ENCODE measurements at regions not wholly inside any gene's neighbourhood (a gene's known extent, or its start where the extent isn't known, plus 50 kb on each side); places are given as distances from the start of the nearest gene placed in this dataset.
"Not testable (repeated sequence)": the region's sequence is repeated elsewhere in the genome, so short reads cannot be mapped to it uniquely, and the experiment has no call there.

DNA sequence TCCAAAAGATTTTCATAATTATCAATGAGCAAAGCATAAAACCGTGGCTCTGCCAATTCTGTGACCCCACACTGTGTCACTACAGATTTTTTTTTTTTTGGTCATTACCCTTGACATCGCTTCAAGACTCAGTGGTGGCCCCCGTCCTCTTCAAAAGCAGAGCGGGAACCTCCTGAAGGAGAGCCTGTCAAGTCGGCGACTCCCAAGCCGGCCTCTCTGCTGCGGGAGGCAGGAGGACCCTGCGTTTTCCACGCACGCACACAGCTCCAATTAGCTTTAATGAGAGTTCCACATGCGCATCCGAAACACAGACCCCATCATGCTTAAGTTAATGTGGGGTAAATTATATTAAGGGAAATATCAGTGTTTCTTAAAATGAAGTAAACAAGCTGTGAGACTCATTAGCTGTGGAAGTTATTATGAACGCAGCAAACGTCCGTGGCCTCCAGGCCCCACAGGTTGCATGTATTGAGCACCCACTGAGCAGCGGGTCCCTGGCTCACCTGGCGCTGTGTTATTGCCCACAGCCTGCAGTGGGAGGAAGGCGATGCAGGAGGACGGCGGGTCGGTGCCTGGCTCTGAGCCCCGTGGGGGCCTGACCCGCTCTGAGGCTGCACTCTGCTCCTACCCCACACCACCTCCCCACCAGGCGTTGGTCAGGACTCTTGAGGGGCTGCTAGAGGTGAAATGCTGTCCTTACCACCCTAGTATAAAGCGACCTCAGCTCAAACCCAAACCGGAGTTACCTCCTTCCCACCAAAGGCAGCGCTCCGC lies 181.0 kb upstream of the SALL3 start:
- Mint-ChIP-seq H3K36me3 (no peaks in the 10 kb centered on the region), H3K27me3 (no peaks in the 10 kb centered on the region), H3K4me1 (no peaks in the 10 kb centered on the region), H3K9me3 (peaks cover 0 to 4% (median 0%) of the 10 kb centered on the region in 7 donors), H3K27ac (no peak overlapping the region), H3K4me3 (no peak overlapping the region)
- ATAC-seq (ENCODE audit: low read depth in 2 of 2) (no peak), DNase-seq (no peak)
- H3K27ac ChIP-seq (ENCODE audit: insufficient read depth, low read length, poor library complexity, severe bottlenecking): no peak overlapping the region
- no peaks in the 10 kb centered on the region for H3K27me3 ChIP-seq (ENCODE audit: control insufficient read depth, insufficient read depth, low read length)
- H3K4me3 ChIP-seq (ENCODE audit: low read depth, low read length): no peak overlapping the region
- H3K36me3 ChIP-seq (ENCODE audit: control insufficient read depth, insufficient read depth, low read length): no peaks in the 10 kb centered on the region
- no peaks in the 10 kb centered on the region for H3K9me3 ChIP-seq (ENCODE audit: control insufficient read depth in 2 of 2, low read length in 2 of 2)
- H3K4me1 ChIP-seq (ENCODE audit: control insufficient read depth, insufficient read depth, low read length, poor library complexity, severe bottlenecking): no peaks in the 10 kb centered on the region

DNA sequence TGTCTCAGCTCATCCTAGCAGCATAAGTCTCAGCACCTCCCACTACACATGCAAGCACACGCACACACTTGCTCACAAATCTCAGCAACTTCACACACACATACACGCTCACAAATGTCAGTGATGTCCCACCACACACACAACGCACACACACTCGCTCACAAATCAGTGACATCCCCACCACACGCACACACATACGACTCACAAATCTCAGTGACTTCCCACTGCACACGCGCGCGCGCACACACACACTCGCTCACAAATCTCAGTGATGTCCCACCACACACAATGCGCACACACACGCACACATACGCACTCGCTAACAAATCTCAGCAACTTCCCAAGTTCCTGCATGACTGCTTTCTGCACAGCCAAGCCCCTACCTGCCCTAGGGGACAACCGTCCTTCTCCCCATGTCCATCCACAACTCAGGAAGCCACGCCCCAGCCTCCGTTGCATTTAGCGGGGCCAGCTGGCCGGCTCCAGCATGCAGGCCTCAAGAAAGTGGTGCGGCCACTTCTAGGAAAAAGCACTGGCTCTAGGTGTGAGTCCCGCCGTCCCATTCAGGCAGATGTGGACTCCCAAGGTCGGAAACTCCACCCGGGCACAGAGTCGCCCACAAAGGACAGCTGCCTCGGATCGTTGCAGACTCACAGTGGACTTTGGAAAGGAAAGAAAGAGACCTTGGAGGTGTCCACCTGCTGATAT lies 180.1 kb upstream of the SALL3 start:
- Histone ChIP-seq H3K4me3 (ENCODE audit: low read depth, low read length) (no peak overlapping the region), H3K27me3 (ENCODE audit: control insufficient read depth, insufficient read depth, low read length) (no peaks in the 10 kb centered on the region), H3K4me1 (ENCODE audit: control insufficient read depth, insufficient read depth, low read length, poor library complexity, severe bottlenecking) (no peaks in the 10 kb centered on the region), H3K9me3 (ENCODE audit: control insufficient read depth in 2 of 2, low read length in 2 of 2) (no peaks in the 10 kb centered on the region), H3K36me3 (ENCODE audit: control insufficient read depth, insufficient read depth, low read length) (no peaks in the 10 kb centered on the region), H3K27ac (ENCODE audit: insufficient read depth, low read length, poor library complexity, severe bottlenecking) (no peak overlapping the region)
- Mint-ChIP-seq H3K27ac (no peak overlapping the region), H3K4me3 (no peak overlapping the region), H3K4me1 (no peaks in the 10 kb centered on the region), H3K27me3 (no peaks in the 10 kb centered on the region), H3K36me3 (no peaks in the 10 kb centered on the region), H3K9me3 (peaks cover 0 to 4% (median 0%) of the 10 kb centered on the region in 7 donors)
- DNase-seq: no peak
- ATAC-seq (ENCODE audit: low read depth in 2 of 2): no peak

DNA sequence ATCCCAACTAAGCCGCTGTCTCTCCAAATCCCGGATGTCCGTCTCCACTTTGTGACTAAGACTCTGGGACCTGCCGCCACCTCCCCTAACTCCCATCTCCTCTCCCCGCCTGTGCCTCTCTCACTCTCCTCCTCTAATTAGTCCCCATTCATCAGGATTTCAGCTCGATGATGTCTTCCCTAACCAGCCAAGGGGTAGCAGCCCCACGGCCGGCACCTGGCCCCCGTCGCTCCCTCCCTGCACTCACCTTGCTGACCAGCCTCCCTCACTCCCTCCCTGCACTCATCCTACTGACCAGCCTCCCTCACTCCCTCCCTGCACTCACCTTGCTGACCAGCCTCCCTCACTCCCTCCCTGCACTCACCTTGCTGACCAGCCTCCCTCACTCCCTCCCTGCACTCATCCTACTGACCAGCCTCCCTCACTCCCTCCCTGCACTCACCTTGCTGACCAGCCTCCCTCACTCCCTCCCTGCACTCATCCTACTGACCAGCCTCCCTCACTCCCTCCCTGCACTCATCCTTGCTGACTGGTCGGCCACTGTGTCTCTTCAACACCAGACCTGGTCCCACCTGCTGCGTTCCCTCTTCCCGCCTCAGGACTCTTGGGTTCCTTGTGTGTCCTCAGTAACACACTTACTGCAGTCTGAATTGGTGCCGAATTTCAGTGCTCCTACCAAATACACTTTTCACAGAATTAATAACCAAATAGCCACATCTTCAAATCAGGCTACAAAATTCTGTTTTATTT lies 179.3 kb upstream of the SALL3 start:
- not testable (repeated sequence) for H3K4me1 Mint-ChIP-seq; H3K36me3 ChIP-seq (ENCODE audit: control insufficient read depth, insufficient read depth, low read length); H3K9me3 Mint-ChIP-seq; H3K27me3 ChIP-seq (ENCODE audit: control insufficient read depth, insufficient read depth, low read length); H3K27ac ChIP-seq (ENCODE audit: insufficient read depth, low read length, poor library complexity, severe bottlenecking); H3K27me3 Mint-ChIP-seq; H3K4me3 ChIP-seq (ENCODE audit: low read depth, low read length); H3K4me3 Mint-ChIP-seq; H3K27ac Mint-ChIP-seq; H3K4me1 ChIP-seq (ENCODE audit: control insufficient read depth, insufficient read depth, low read length, poor library complexity, severe bottlenecking); DNase-seq; H3K9me3 ChIP-seq (ENCODE audit: control insufficient read depth in 2 of 2, low read length in 2 of 2); ATAC-seq (ENCODE audit: low read depth in 2 of 2); H3K36me3 Mint-ChIP-seq

DNA sequence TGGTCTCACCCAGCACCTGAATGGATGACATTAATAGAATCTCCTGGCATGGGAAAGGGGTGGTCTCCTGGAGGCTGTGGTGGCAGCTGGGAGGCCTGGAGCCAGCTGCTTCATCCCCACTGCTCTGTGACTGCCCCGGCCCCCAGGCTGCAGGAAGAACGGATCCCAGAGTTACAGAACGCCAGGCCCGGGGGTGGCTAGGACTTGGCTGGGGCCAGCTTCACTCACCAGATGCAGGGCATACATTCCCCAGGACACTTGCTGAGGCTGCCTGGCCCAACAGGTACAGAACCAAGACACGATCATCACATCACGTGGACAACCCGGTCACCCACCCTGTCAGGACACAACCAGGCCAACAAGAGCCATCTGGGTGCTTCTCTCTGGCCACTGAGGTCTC lies 178.6 kb upstream of the SALL3 start:
- no peak for ATAC-seq (ENCODE audit: low read depth in 2 of 2)

DNA sequence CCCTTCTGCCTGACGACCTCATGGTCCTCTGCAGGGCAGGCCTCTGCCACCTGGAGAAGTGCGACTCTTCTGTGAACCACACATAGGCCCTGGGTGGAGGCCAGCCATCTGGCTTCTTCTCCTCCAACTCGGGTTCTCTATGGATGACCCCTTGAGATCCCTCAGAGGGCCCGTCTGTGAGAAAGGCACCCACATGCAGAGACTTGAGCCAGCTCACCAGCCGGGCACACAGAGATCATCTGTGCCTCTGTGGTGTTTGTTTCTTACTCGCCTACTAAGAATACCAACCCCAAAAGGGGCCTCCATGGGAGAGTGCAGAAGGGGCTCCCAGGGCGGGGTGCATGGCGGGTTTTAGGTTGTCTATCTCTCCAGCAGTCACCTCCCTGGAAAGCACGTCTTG lies 176.5 kb upstream of the SALL3 start:
- ATAC-seq (ENCODE audit: low read depth in 2 of 2): no peak
- H3K27me3 Mint-ChIP-seq: no peaks in the 10 kb centered on the region
- no peak overlapping the region for H3K4me3 ChIP-seq (ENCODE audit: low read depth, low read length)
- H3K36me3 ChIP-seq (ENCODE audit: control insufficient read depth, insufficient read depth, low read length): no peaks in the 10 kb centered on the region
- H3K4me3 Mint-ChIP-seq: no peak overlapping the region
- no peaks in the 10 kb centered on the region for H3K4me1 ChIP-seq (ENCODE audit: control insufficient read depth, insufficient read depth, low read length, poor library complexity, severe bottlenecking)
- H3K27ac ChIP-seq (ENCODE audit: insufficient read depth, low read length, poor library complexity, severe bottlenecking): no peak overlapping the region
- H3K36me3 Mint-ChIP-seq: no peaks in the 10 kb centered on the region
- no peaks in the 10 kb centered on the region for H3K27me3 ChIP-seq (ENCODE audit: control insufficient read depth, insufficient read depth, low read length)
- H3K4me1 Mint-ChIP-seq: no peaks in the 10 kb centered on the region
- no peaks in the 10 kb centered on the region for H3K9me3 ChIP-seq (ENCODE audit: control insufficient read depth in 2 of 2, low read length in 2 of 2)
- peaks cover 0 to 3% (median 0%) of the 10 kb centered on the region in 7 donors for H3K9me3 Mint-ChIP-seq
- DNase-seq: no peak
- no peak overlapping the region for H3K27ac Mint-ChIP-seq

More for the DNA sequence above, 178.6 kb upstream of the SALL3 start:
- Mint-ChIP-seq H3K4me1 (no peaks in the 10 kb centered on the region), H3K4me3 (no peak overlapping the region), H3K9me3 (peaks cover 0 to 4% (median 0%) of the 10 kb centered on the region in 7 donors), H3K27ac (no peak overlapping the region), H3K36me3 (no peaks in the 10 kb centered on the region), H3K27me3 (no peaks in the 10 kb centered on the region)
- DNase-seq: no peak
- H3K27ac ChIP-seq (ENCODE audit: insufficient read depth, low read length, poor library complexity, severe bottlenecking): no peak overlapping the region
- no peaks in the 10 kb centered on the region for H3K9me3 ChIP-seq (ENCODE audit: control insufficient read depth in 2 of 2, low read length in 2 of 2)
- no peak overlapping the region for H3K4me3 ChIP-seq (ENCODE audit: low read depth, low read length)
- H3K36me3 ChIP-seq (ENCODE audit: control insufficient read depth, insufficient read depth, low read length): no peaks in the 10 kb centered on the region
- no peaks in the 10 kb centered on the region for H3K27me3 ChIP-seq (ENCODE audit: control insufficient read depth, insufficient read depth, low read length)
- no peaks in the 10 kb centered on the region for H3K4me1 ChIP-seq (ENCODE audit: control insufficient read depth, insufficient read depth, low read length, poor library complexity, severe bottlenecking)

DNA sequence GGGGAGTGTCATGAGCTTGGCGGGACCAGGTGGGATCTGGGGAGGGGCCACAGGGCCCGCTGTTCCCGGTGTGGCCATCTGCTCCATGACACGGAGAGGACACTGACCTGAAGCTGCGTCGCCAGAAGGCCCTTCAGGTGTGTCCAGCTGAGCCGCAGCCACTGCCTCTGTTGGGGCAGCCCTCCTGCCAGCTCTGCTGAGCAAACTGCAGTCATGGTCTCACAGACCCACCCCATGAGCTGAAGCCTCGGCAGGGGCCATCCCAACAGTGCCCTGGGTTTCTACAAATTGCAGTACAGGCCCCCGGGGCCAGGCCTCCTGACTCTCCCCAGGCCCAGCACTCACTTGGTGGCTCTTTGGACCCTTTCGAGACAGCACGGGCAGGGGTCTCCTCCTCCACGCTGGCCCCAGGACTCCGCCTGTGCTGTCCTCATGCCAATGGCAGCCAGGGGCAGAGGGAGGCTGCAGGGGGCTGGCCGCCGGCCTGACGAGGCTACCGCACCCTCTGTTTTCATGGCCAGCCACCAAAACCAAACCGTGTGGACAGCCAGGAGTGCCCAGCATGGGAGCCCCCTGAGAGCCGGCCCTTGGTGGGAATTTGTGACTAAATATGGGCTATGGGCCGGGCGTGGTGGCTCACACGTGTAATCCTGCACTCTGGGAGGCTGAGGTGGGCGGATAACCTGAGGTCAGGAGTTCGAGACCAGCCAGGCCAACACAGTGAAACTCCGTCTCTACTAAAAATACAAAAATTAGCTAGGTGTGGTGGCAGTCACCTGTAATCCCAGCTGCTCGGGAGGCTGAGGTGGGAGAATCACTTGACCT lies 175.2 kb upstream of the SALL3 start:
- DNase-seq (no peak), ATAC-seq (ENCODE audit: low read depth in 2 of 2) (no peak)
- no peaks in the 10 kb centered on the region for H3K27me3 ChIP-seq (ENCODE audit: control insufficient read depth, insufficient read depth, low read length)
- Mint-ChIP-seq H3K9me3 (peaks cover 0 to 3% (median 0%) of the 10 kb centered on the region in 7 donors), H3K27me3 (no peaks in the 10 kb centered on the region), H3K4me3 (no peak overlapping the region), H3K4me1 (no peaks in the 10 kb centered on the region), H3K27ac (no peak overlapping the region), H3K36me3 (no peaks in the 10 kb centered on the region)
- H3K9me3 ChIP-seq (ENCODE audit: control insufficient read depth in 2 of 2, low read length in 2 of 2): no peaks in the 10 kb centered on the region
- H3K4me3 ChIP-seq (ENCODE audit: low read depth, low read length): no peak overlapping the region
- no peak overlapping the region for H3K27ac ChIP-seq (ENCODE audit: insufficient read depth, low read length, poor library complexity, severe bottlenecking)
- no peaks in the 10 kb centered on the region for H3K36me3 ChIP-seq (ENCODE audit: control insufficient read depth, insufficient read depth, low read length)
- H3K4me1 ChIP-seq (ENCODE audit: control insufficient read depth, insufficient read depth, low read length, poor library complexity, severe bottlenecking): no peaks in the 10 kb centered on the region

DNA sequence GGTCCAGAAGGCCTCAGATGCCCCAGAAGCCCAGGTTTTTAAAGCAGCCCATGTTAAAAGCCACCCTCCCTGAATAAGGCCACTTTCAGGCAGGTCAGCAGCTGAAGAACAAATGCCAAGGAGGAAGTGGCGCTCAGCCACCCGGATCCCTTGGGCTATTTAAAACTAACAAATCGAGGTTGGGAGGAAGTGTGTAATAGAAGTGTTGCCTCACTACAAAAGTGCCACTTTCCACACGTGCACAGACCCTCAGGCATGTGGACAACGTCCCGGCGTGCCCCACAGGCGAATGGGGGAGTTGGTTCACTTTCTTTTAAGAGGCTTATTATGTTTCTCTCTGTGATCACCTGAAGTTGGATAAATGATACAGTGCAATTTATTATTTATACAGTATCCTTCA lies 173.8 kb upstream of the SALL3 start:
- no peaks in the 10 kb centered on the region for H3K27me3 ChIP-seq (ENCODE audit: control insufficient read depth, insufficient read depth, low read length)
- no peak overlapping the region for H3K27ac ChIP-seq (ENCODE audit: insufficient read depth, low read length, poor library complexity, severe bottlenecking)
- Mint-ChIP-seq H3K9me3 (peaks cover 0 to 5% (median 0%) of the 10 kb centered on the region in 7 donors), H3K27me3 (no peaks in the 10 kb centered on the region), H3K4me1 (no peaks in the 10 kb centered on the region), H3K27ac (no peak overlapping the region), H3K4me3 (no peak overlapping the region), H3K36me3 (no peaks in the 10 kb centered on the region)
- DNase-seq: no peak
- ATAC-seq (ENCODE audit: low read depth in 2 of 2): no peak
- H3K9me3 ChIP-seq (ENCODE audit: control insufficient read depth in 2 of 2, low read length in 2 of 2): no peaks in the 10 kb centered on the region
- no peaks in the 10 kb centered on the region for H3K36me3 ChIP-seq (ENCODE audit: control insufficient read depth, insufficient read depth, low read length)
- H3K4me3 ChIP-seq (ENCODE audit: low read depth, low read length): no peak overlapping the region
- no peaks in the 10 kb centered on the region for H3K4me1 ChIP-seq (ENCODE audit: control insufficient read depth, insufficient read depth, low read length, poor library complexity, severe bottlenecking)
